Activated T-cell treated with anti-CD3 and anti-CD28 coated beads, Interleukin-2, amount 50 U/mL, for 48 hours (primary cell): ENCODE measurements at regions not wholly inside any gene's neighbourhood (a gene's known extent, or its start where the extent isn't known, plus 50 kb on each side); places are given as distances from the start of the nearest gene placed in this dataset.
"Not testable (repeated sequence)": the region's sequence is repeated elsewhere in the genome, so short reads cannot be mapped to it uniquely, and the experiment has no call there.

Experiments
- DNase-seq, 2 experiments: peaks; one replicate each; pipeline ENCODE4 v3.0.0-alpha.2; 2020

GRCh38 chr6:115053169-115053860, 710.5 kb upstream of the HS3ST5 start:
- no peak for DNase-seq

GRCh38 chr6:115016593-115016992, 673.8 kb upstream of the HS3ST5 start:
- DNase-seq = no peak

GRCh38 chr6:115004982-115005381, 662.2 kb upstream of the HS3ST5 start:
- no peak for DNase-seq

- no peak for DNase-seq
Measured at GRCh38 chr6:115004204-115004603, 661.4 kb upstream of the HS3ST5 start.

GRCh38 chr6:115001731-115002350, 659.0 kb upstream of the HS3ST5 start:
- no peak for DNase-seq

- no peak for DNase-seq
Measured at GRCh38 chr6:115000736-115001135, 657.9 kb upstream of the HS3ST5 start.

GRCh38 chr6:114998492-114998891, 655.7 kb upstream of the HS3ST5 start:
- no peak for DNase-seq

- no peak for DNase-seq
Measured at GRCh38 chr6:114997813-114998292, 655.0 kb upstream of the HS3ST5 start.

- no peak for DNase-seq
Measured at GRCh38 chr6:114995526-114995925, 652.7 kb upstream of the HS3ST5 start.

GRCh38 chr6:114989279-114989964, 646.6 kb upstream of the HS3ST5 start:
- no peak for DNase-seq

- DNase-seq = no peak
Measured at GRCh38 chr6:114987281-114987680, 644.5 kb upstream of the HS3ST5 start.

- no peak for DNase-seq
Measured at GRCh38 chr6:114955363-114955762, 612.5 kb upstream of the HS3ST5 start.

GRCh38 chr6:114952229-114952628, 609.4 kb upstream of the HS3ST5 start:
- no peak for DNase-seq

GRCh38 chr6:114945392-114945791, 602.6 kb upstream of the HS3ST5 start:
- no peak for DNase-seq

- DNase-seq = no peak
Measured at GRCh38 chr6:114941078-114941477, 598.3 kb upstream of the HS3ST5 start.

- DNase-seq = no peak
Measured at GRCh38 chr6:114940181-114940580, 597.4 kb upstream of the HS3ST5 start.

GRCh38 chr6:114939630-114940029, 596.8 kb upstream of the HS3ST5 start:
- no peak for DNase-seq

- DNase-seq = no peak
Measured at GRCh38 chr6:114936080-114936479, 593.3 kb upstream of the HS3ST5 start.

- DNase-seq = no peak
Measured at GRCh38 chr6:114934079-114934478, 591.3 kb upstream of the HS3ST5 start.

- not testable (repeated sequence) for DNase-seq
Measured at GRCh38 chr6:114928731-114929130, 585.9 kb upstream of the HS3ST5 start.

- no peak for DNase-seq
Measured at GRCh38 chr6:114906096-114906495, 563.3 kb upstream of the HS3ST5 start.

- DNase-seq = no peak
Measured at GRCh38 chr6:114897536-114897935, 554.7 kb upstream of the HS3ST5 start.

- DNase-seq = no peak
Measured at GRCh38 chr6:114892211-114892610, 549.4 kb upstream of the HS3ST5 start.

- DNase-seq = no peak
Measured at GRCh38 chr6:114888241-114888640, 545.4 kb upstream of the HS3ST5 start.
